ENCODE measurements at regions not wholly inside any gene's neighbourhood (a gene's known extent, or its start where the extent isn't known, plus 50 kb on each side); places are given as distances from the start of the nearest gene placed in this dataset.
A peak's percentile ranks its signal among the peaks of the same experiment; 100 is the strongest.

DNA sequence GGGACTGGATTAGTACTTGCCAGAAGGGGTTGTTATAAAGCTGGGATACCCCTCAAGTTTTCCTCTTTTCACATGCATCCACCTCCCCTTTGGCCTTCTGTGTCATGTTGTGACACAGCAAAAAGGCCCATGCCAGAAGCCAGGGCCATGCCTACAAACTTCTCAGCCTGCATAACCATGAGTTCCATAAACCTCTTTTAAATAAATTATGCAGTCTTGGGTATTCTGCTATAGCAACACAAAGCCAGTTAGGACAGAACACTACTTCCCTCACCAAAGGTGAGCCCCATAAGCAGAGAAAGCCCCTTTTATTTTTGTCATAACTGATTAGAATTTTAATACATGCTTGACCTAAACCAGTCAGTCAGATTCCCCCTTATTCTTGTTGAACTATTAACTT lies 801.3 kb downstream of the DNAH5 start:
- TF ChIP-seq CTCF (conservative IDR thresholded peaks at IDR 0.05): no peak
- no peak overlapping the region for H2AFZ ChIP-seq (ENCODE audit: low read length)
- no peaks in the 10 kb centered on the region for H3K23me2 ChIP-seq (ENCODE audit: insufficient read length, low read depth, low read length, poor library complexity, severe bottlenecking)
- Mint-ChIP-seq H3K36me3 (ENCODE audit: insufficient read depth in 1 of 3, low read depth in 3 of 3) (peaks cover 0 to 4% (median 0%) of the 10 kb centered on the region in 3 experiments; a peak in 3 of 7 replicates), H3K27ac (peak overlapping the region in 1 of 3 experiments; percentile 87; a peak in 1 of 7 replicates), H3K4me1 (no peaks in the 10 kb centered on the region), H3K27me3 (ENCODE audit: low read depth) (no peaks in the 10 kb centered on the region), H3K4me3 (no peak overlapping the region), H3K9me3 (peaks cover 2 to 5% of the 10 kb centered on the region in 2 experiments; a peak in 2 of 5 replicates)
- H3K27me3 ChIP-seq (ENCODE audit: insufficient read depth, low read length): no peaks in the 10 kb centered on the region
- no peak for DNase-seq
- no peak overlapping the region for H2BK12ac ChIP-seq (ENCODE audit: insufficient read length, low read depth, low read length)
- H4K5ac ChIP-seq (ENCODE audit: insufficient read length, low read depth, low read length): no peak overlapping the region
- no peak overlapping the region for H2AK5ac ChIP-seq (ENCODE audit: insufficient read length, low read length)
- H2BK15ac ChIP-seq (ENCODE audit: low read depth, low read length): no peak overlapping the region
- no peak overlapping the region for H2BK20ac ChIP-seq (ENCODE audit: low read depth, low read length, poor library complexity, severe bottlenecking)
- no peak overlapping the region for H3K27ac ChIP-seq (ENCODE audit: insufficient read length, low read depth, low read length)
- no peak overlapping the region for H3T11ph ChIP-seq (ENCODE audit: low read length)
- H3K4ac ChIP-seq (ENCODE audit: low read depth, low read length): no peak overlapping the region
- no peak overlapping the region for H3K4me2 ChIP-seq (ENCODE audit: insufficient read depth, insufficient read length, low read length)
- H4K91ac ChIP-seq (ENCODE audit: insufficient read length, low read depth, low read length): no peak overlapping the region
- no peak overlapping the region for H2BK5ac ChIP-seq (ENCODE audit: insufficient read length, low read length)
- no peak overlapping the region for H3K23ac ChIP-seq (ENCODE audit: insufficient read length, low read depth, low read length)
- no peak overlapping the region for H4K8ac ChIP-seq (replicated peaks; ENCODE audit: insufficient read length, low read depth, low read length)
- H3K79me1 ChIP-seq (ENCODE audit: insufficient read depth, low read depth, low read length, poor library complexity, severe bottlenecking): no peaks in the 10 kb centered on the region
- H3K9ac ChIP-seq (ENCODE audit: extremely low read depth, insufficient read length, low read length): no peak overlapping the region
- H3K9me3 ChIP-seq (ENCODE audit: control insufficient read depth, low read depth, low read length): no peaks in the 10 kb centered on the region
- H3K18ac ChIP-seq (ENCODE audit: insufficient read length, low read depth, low read length): no peak overlapping the region
- H3K4me1 ChIP-seq (ENCODE audit: insufficient read depth, low read length): no peaks in the 10 kb centered on the region
- H3K79me2 ChIP-seq (ENCODE audit: insufficient read depth, low read length): no peaks in the 10 kb centered on the region
- no peaks in the 10 kb centered on the region for H4K20me1 ChIP-seq (ENCODE audit: control insufficient read depth, insufficient read depth, insufficient read length)
- no peak overlapping the region for H2BK120ac ChIP-seq (ENCODE audit: low read depth, low read length, poor library complexity, severe bottlenecking)
- no peak overlapping the region for H3K14ac ChIP-seq (ENCODE audit: insufficient read depth, low read length)
- H3K56ac ChIP-seq (ENCODE audit: insufficient read length, low read depth, low read length): no peak overlapping the region
